RWPE2 (cell line): ENCODE measurements at regions not wholly inside any gene's neighbourhood (a gene's known extent, or its start where the extent isn't known, plus 50 kb on each side); places are given as distances from the start of the nearest gene placed in this dataset.

Experiments used
- ATAC-seq: fragments of 200-7000 bp; cut with Tn5 transposase; 3 replicates; pipeline ENCODE4 v1.9.1; 2021; ENCODE audit warnings: low read depth
- DNase-seq: peaks from one replicate; pipeline ENCODE4 v3.0.0-alpha.2; 2020; ENCODE audit warnings: low spot score
- H3K27ac ChIP-seq: fragments of 450-650 bp; 2 replicates; pipeline ENCODE4 v1.5.1; 2017; ENCODE audit warnings: mild to moderate bottlenecking; ENCODE audit not compliant: poor library complexity, severe bottlenecking
- H3K27me3 ChIP-seq: fragments of 250-450 bp; sonication (Bioruptor Pico); 2 replicates; pipeline ENCODE4 v1.5.1; 2021; ENCODE audit warnings: mild to moderate bottlenecking, moderate library complexity; ENCODE audit not compliant: insufficient read depth, poor library complexity, severe bottlenecking
- H3K36me3 ChIP-seq: fragments of 250-450 bp; sonication (Bioruptor Pico); 2 replicates; pipeline ENCODE4 v1.5.1; 2020; ENCODE audit warnings: low read depth, mild to moderate bottlenecking, moderate library complexity
- H3K4me1 ChIP-seq: fragments of 250-450 bp; sonication (Bioruptor Pico); 2 replicates; pipeline ENCODE4 v1.5.1; 2021; ENCODE audit warnings: mild to moderate bottlenecking, moderate library complexity; ENCODE audit not compliant: insufficient read depth, poor library complexity, severe bottlenecking
- H3K4me3 ChIP-seq: fragments of 250-450 bp; sonication (Bioruptor Pico); 2 replicates; pipeline ENCODE4 v1.5.1; 2021; ENCODE audit warnings: mild to moderate bottlenecking, moderate library complexity; ENCODE audit not compliant: severe bottlenecking
- H3K9me3 ChIP-seq: fragments of 250-450 bp; sonication (Bioruptor Pico); 2 replicates; pipeline ENCODE4 v1.5.1; 2021; ENCODE audit warnings: mild to moderate bottlenecking, moderate library complexity; ENCODE audit not compliant: severe bottlenecking
- TF ChIP-seq, protein P1 (sequence below): fragments of 450-650 bp; IDR thresholded peaks from one replicate; pipeline ENCODE4 v1.5.1; 2017; ENCODE audit warnings: mild to moderate bottlenecking, moderate library complexity; ENCODE audit not compliant: poor library complexity, severe bottlenecking

DNA sequence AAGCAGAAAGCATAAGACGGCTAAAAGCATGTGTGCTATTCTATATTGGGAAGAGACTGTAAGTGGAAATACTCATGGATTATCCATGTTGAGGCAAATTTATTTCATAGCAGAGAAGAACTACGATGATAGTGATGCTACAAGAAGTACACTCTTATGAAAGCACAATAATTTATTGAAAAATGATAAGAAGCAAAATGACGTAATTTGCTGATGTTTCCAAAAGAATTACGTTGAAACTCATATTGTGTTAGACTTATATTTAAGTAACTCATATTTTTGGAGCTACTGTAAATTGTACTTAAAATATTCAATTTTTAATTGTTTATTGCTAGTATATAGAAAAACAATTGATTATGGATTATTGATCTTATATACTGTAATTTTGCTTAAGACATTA is 1622.5 kb downstream of the REEP3 start:
- no peak overlapping the region for H3K4me3 ChIP-seq
- no peaks in the 10 kb centered on the region for H3K36me3 ChIP-seq
- H3K9me3 ChIP-seq = peaks cover 1% of the 10 kb centered on the region
- ATAC-seq = no peak
- TF ChIP-seq, protein P1, sequence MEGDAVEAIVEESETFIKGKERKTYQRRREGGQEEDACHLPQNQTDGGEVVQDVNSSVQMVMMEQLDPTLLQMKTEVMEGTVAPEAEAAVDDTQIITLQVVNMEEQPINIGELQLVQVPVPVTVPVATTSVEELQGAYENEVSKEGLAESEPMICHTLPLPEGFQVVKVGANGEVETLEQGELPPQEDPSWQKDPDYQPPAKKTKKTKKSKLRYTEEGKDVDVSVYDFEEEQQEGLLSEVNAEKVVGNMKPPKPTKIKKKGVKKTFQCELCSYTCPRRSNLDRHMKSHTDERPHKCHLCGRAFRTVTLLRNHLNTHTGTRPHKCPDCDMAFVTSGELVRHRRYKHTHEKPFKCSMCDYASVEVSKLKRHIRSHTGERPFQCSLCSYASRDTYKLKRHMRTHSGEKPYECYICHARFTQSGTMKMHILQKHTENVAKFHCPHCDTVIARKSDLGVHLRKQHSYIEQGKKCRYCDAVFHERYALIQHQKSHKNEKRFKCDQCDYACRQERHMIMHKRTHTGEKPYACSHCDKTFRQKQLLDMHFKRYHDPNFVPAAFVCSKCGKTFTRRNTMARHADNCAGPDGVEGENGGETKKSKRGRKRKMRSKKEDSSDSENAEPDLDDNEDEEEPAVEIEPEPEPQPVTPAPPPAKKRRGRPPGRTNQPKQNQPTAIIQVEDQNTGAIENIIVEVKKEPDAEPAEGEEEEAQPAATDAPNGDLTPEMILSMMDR = no peak
- H3K4me1 ChIP-seq = no peaks in the 10 kb centered on the region
- DNase-seq = no peak
- H3K27me3 ChIP-seq = no peaks in the 10 kb centered on the region
- H3K27ac ChIP-seq = no peak overlapping the region

DNA sequence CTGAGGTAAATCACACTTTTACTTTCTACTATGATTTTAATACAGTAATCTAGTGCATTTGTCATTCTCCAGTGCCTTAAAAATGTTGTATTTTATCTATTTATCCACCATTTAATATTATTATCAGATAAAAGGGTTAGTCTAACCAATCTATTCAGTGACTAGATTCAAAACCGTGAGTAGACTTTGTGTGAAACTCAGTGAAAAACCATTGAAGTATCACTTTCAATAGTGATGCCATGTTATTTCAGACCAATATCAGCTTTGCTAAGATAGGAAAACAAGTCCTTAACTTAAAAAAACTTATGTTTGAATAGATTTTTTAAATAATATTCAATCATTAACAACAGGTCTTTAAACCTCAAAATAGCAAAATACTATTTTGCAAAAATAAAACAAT is 1628.7 kb downstream of the REEP3 start:
- Histone ChIP-seq H3K27me3 (no peaks in the 10 kb centered on the region), H3K9me3 (no peaks in the 10 kb centered on the region), H3K4me3 (no peak overlapping the region), H3K36me3 (no peaks in the 10 kb centered on the region), H3K4me1 (no peaks in the 10 kb centered on the region), H3K27ac (no peak overlapping the region)
- no peak for DNase-seq
- no peak for ATAC-seq
- TF ChIP-seq, protein P1 = no peak

DNA sequence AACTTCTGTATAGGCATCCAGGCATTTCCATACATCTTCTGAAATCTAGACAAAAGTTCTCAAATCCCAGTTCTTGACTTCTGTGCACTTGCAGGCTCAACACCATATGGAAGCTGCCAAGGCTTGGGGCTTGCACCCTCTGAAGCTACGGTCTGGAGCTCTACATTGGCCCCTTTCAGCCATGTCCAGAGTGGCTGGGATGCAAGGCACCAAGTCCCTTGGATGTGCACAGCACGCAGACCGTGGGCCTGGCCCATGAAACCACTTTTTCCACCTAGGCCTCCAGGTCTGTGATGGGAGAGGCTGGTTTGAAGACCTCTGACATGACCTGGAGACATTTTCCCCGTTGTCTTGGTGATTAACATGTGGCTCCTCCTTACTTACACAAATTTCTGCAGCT is 1645.1 kb downstream of the REEP3 start:
- no peaks in the 10 kb centered on the region for H3K36me3 ChIP-seq
- H3K4me1 ChIP-seq = no peaks in the 10 kb centered on the region
- H3K4me3 ChIP-seq = no peak overlapping the region
- TF ChIP-seq, protein P1 = no peak
- H3K9me3 ChIP-seq = no peaks in the 10 kb centered on the region
- H3K27me3 ChIP-seq = no peaks in the 10 kb centered on the region
- ATAC-seq (no peak), DNase-seq (no peak)
- no peak overlapping the region for H3K27ac ChIP-seq

DNA sequence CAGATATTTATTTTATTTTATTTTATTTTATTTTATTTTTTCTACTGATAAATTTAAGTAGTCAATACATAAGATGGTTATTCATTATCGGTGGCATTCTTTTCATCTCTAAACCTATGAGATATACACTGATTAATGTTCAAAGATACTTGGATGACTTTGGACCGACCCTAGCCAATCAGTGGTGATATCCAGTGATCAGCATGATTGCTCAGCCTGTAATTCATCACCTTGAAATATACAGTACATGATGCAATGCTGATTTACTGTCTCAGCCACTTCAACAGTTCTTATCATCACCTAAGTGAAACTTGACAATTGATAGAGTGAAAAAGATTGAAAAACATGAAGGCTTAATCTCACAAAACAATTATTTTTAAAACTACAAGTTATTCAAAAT is 1651.0 kb downstream of the REEP3 start:
- TF ChIP-seq, protein P1 = no peak
- H3K4me1 ChIP-seq = no peaks in the 10 kb centered on the region
- no peak for ATAC-seq
- no peaks in the 10 kb centered on the region for H3K36me3 ChIP-seq
- H3K27ac ChIP-seq = no peak overlapping the region
- no peaks in the 10 kb centered on the region for H3K27me3 ChIP-seq
- no peak overlapping the region for H3K4me3 ChIP-seq
- H3K9me3 ChIP-seq = no peaks in the 10 kb centered on the region
- DNase-seq = no peak

DNA sequence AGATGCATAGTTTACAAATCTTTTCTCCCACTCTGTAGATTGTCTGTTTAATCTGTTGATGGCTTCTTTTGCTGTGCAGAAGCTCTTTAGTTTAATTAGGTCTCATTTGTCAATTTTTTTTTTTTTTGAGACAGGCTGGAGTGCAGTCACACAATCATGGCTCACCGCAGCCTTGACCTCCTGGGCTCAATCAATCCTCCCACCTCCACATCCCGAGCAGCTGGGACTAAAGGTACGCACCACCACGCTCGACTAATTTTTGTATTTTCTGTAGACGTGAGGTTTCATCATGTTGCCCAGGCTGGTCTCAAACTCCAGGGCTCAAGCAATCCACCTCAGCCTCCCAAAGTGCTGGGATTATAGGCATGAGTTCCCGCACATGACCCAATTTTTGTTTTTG is 1655.8 kb downstream of the REEP3 start:
- Histone ChIP-seq H3K36me3 (no peaks in the 10 kb centered on the region), H3K9me3 (no peaks in the 10 kb centered on the region), H3K27ac (no peak overlapping the region), H3K27me3 (no peaks in the 10 kb centered on the region), H3K4me1 (no peaks in the 10 kb centered on the region), H3K4me3 (no peak overlapping the region)
- DNase-seq (no peak), ATAC-seq (no peak)
- TF ChIP-seq, protein P1 = no peak
